ENCODE measurements at regions not wholly inside any gene's neighbourhood (a gene's known extent, or its start where the extent isn't known, plus 50 kb on each side); places are given as distances from the start of the nearest gene placed in this dataset.

GRCh38 chr9:107866711-107867311 is 377.2 kb upstream of the KLF4 start:
- TF ChIP-seq CTCF (IDR thresholded peaks at IDR 0.05; ENCODE audit: low read depth, low read length, poor library complexity, severe bottlenecking) = no peak
- TF ChIP-seq EZH2phosphoT487 (IDR thresholded peaks at IDR 0.05; ENCODE audit: borderline replicate concordance, low read length) = no peak
